Esophagus muscularis mucosa (tissue), 3 donors: ENCODE measurements at regions not wholly inside any gene's neighbourhood (a gene's known extent, or its start where the extent isn't known, plus 50 kb on each side); places are given as distances from the start of the nearest gene placed in this dataset.

Source experiments
- CTCF ChIP-seq, 3 experiments: fragments of 200-600 bp in 2 of 3; fragments of 450-650 bp in 1 of 3; sonication (generic) in 2 of 3; IDR thresholded peaks; one replicate each; pipeline ENCODE4 v1.5.1; 2017 to 2019; ENCODE audit warnings: antibody characterized with exemption in 3 of 3, mild to moderate bottlenecking in 2 of 3, moderate library complexity in 1 of 3
- POLR2A ChIP-seq: fragments of 450-650 bp; IDR thresholded peaks from one replicate; pipeline ENCODE4 v1.6.1; 2017; ENCODE audit warnings: antibody characterized with exemption, moderate library complexity, mild to moderate bottlenecking, low read depth
- POLR2AphosphoS5 ChIP-seq, 2 donors: sonication (generic); formaldehyde crosslinking; IDR thresholded peaks; one replicate each; pipeline ENCODE4 v1.6.1; 2017; ENCODE audit warnings: antibody characterized with exemption in 2 of 2

- no peak for TF ChIP-seq POLR2A
- no peak for TF ChIP-seq CTCF (IDR thresholded peaks at IDR 0.05)
- no peak for TF ChIP-seq POLR2AphosphoS5 (IDR thresholded peaks at IDR 0.05)
Observed at GRCh38 chr15:39474657-39475056, 106.2 kb upstream of the THBS1 start.
